Nephron (organoid): ENCODE measurements at regions not wholly inside any gene's neighbourhood (a gene's known extent, or its start where the extent isn't known, plus 50 kb on each side); places are given as distances from the start of the nearest gene placed in this dataset.

Experiments
- H3K27ac Mint-ChIP-seq, 3 experiments: 2 replicates each; pipeline ENCODE4 v1.8.0; 2020; ENCODE audit warnings: mixed read lengths in 3 of 3, mild to moderate bottlenecking in 2 of 3, moderate library complexity in 1 of 3
- H3K27me3 Mint-ChIP-seq: 2 replicates; pipeline ENCODE4 v1.8.0; 2021; ENCODE audit warnings: low read depth, mild to moderate bottlenecking, moderate library complexity, mixed read lengths
- H3K36me3 Mint-ChIP-seq: 2 replicates; pipeline ENCODE4 v1.8.0; 2020; ENCODE audit warnings: low read depth, mixed read lengths
- H3K4me1 Mint-ChIP-seq: 2 replicates; pipeline ENCODE4 v1.8.0; 2020; ENCODE audit warnings: mixed read lengths
- H3K4me3 Mint-ChIP-seq, 3 experiments: 2 replicates each; pipeline ENCODE4 v1.8.0; 2020; ENCODE audit warnings: mild to moderate bottlenecking in 3 of 3, mixed read lengths in 3 of 3, moderate library complexity in 2 of 3
- H3K9me3 Mint-ChIP-seq: 2 replicates; pipeline ENCODE4 v1.8.0; 2020; ENCODE audit warnings: mixed read lengths
- TF ChIP-seq, protein P1 (sequence below), 3 experiments: fragments of 200-600 bp; sonication (generic); IDR thresholded peaks; one replicate each; pipeline ENCODE4 v1.5.0; 2021; ENCODE audit warnings: antibody characterized with exemption in 3 of 3; ENCODE audit not compliant: unreplicated experiment in 3 of 3

DNA sequence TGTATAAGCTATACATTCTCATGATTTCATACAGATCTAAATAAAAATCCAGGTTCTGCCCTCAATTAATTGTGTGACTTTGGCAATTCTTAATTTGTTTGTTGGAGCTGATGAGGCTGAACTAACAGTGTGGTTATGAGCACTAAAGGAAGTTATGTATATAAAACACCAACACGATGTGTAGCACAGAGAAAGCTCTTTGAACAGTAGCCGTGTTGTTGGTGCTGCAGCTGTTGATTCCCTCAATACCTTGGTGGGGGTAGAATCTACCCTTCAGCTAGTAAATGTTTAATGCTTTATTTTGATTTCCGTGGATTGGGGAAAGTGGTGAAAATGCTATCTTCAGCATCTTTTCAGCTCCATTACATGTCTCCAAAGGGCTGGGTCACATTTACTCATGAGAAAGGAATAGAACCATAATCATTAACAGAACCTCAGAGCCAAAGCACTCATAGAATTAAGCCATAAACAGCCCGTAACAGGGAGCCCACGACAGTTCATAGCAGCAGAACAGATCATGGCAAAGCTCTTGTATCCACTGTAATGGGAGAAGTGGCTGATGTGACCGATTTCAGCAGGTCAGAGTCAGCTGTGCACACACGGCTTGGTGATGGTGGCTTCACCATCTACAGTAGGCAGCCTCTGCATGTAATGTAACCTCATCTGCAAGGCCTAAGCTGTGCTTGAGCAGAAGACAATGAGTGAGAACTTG, 332.7 kb downstream of the DIRAS2 start:
- Mint-ChIP-seq H3K36me3 (no peaks in the 10 kb centered on the region), H3K9me3 (no peaks in the 10 kb centered on the region), H3K27me3 (peaks cover 7% of the 10 kb centered on the region), H3K4me1 (peaks cover 46% of the 10 kb centered on the region), H3K4me3 (peak overlapping the region in 1 of 3 experiments; percentile 30), H3K27ac (peak overlapping the region; percentile 76 to 97 (median 95))
- TF ChIP-seq, protein P1, sequence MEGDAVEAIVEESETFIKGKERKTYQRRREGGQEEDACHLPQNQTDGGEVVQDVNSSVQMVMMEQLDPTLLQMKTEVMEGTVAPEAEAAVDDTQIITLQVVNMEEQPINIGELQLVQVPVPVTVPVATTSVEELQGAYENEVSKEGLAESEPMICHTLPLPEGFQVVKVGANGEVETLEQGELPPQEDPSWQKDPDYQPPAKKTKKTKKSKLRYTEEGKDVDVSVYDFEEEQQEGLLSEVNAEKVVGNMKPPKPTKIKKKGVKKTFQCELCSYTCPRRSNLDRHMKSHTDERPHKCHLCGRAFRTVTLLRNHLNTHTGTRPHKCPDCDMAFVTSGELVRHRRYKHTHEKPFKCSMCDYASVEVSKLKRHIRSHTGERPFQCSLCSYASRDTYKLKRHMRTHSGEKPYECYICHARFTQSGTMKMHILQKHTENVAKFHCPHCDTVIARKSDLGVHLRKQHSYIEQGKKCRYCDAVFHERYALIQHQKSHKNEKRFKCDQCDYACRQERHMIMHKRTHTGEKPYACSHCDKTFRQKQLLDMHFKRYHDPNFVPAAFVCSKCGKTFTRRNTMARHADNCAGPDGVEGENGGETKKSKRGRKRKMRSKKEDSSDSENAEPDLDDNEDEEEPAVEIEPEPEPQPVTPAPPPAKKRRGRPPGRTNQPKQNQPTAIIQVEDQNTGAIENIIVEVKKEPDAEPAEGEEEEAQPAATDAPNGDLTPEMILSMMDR (IDR thresholded peaks at IDR 0.05; ENCODE audit: unreplicated experiment in 3 of 3): no peak

DNA sequence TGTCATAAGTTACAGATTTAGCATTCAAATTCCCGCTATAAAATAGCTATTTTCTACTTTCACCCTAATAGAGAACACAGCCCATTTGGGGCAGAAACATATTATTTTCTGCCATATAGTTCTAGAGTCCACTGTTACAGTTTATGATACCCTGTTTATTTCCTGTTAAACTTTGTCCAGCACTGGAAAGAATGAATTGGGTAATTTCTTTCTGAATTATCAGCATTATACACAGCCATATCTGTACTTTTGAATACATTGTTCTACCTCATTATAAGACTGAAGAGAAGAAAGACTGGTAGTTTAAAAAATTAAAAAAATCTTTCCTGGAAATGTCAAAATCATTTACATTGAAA, 332.1 kb downstream of the DIRAS2 start:
- Mint-ChIP-seq H3K9me3 (no peaks in the 10 kb centered on the region), H3K27me3 (peaks cover 7% of the 10 kb centered on the region), H3K4me1 (peaks cover 46% of the 10 kb centered on the region), H3K36me3 (no peaks in the 10 kb centered on the region), H3K4me3 (no peak overlapping the region), H3K27ac (peak overlapping the region; percentile 76 to 97 (median 95))
- TF ChIP-seq, protein P1 (IDR thresholded peaks at IDR 0.05; ENCODE audit: unreplicated experiment in 3 of 3): no peak

DNA sequence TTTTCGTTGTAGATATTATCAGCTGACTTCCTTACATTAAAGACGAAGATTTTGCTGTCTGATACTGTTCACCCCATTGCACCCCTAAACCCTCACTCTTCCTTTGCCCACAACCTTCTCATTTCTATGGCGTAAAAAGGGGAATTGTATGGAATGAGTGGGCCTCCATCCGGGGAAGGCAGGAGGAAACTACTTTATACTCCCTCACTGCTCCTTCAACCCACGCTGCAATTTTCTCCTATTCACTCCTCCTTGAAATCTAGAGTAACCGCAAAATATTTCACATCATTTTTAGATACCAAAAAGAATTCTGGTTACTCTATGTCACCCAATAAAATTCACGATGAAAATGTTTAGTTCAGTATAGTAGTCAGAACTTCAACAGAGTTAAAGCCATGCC, 330.8 kb downstream of the DIRAS2 start:
- H3K4me3 Mint-ChIP-seq: no peak overlapping the region
- peaks cover 45% of the 10 kb centered on the region for H3K4me1 Mint-ChIP-seq
- peak overlapping the region; percentile 60 to 85 (median 80) for H3K27ac Mint-ChIP-seq
- no peaks in the 10 kb centered on the region for H3K9me3 Mint-ChIP-seq
- TF ChIP-seq, protein P1 (IDR thresholded peaks at IDR 0.05; ENCODE audit: unreplicated experiment in 3 of 3): no peak
- no peaks in the 10 kb centered on the region for H3K36me3 Mint-ChIP-seq
- peaks cover 7% of the 10 kb centered on the region for H3K27me3 Mint-ChIP-seq

DNA sequence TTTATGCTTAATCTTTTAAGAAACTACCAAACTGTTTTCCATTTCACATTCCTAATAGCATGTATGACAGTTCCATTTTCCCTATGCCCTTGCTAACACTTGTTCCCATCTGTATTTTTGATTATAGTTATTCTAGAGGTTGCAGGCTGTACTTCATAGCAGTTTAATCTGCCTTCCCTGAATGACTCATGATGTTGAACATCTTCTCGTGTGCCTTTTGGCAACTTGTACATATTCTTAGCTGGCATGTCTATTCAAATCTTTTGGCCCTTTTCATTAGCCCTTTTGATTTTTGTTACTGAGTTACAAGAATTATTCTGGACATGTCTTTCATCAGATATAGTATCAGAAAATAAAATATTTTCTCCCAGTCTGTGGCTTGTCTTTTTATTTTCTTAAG, 320.3 kb downstream of the DIRAS2 start:
- TF ChIP-seq, protein P1 (IDR thresholded peaks at IDR 0.05; ENCODE audit: unreplicated experiment in 3 of 3): no peak
- Mint-ChIP-seq H3K36me3 (peaks cover 3% of the 10 kb centered on the region), H3K9me3 (no peaks in the 10 kb centered on the region), H3K4me1 (peaks cover 10% of the 10 kb centered on the region), H3K27me3 (peaks cover 3% of the 10 kb centered on the region), H3K27ac (no peak overlapping the region), H3K4me3 (no peak overlapping the region)

DNA sequence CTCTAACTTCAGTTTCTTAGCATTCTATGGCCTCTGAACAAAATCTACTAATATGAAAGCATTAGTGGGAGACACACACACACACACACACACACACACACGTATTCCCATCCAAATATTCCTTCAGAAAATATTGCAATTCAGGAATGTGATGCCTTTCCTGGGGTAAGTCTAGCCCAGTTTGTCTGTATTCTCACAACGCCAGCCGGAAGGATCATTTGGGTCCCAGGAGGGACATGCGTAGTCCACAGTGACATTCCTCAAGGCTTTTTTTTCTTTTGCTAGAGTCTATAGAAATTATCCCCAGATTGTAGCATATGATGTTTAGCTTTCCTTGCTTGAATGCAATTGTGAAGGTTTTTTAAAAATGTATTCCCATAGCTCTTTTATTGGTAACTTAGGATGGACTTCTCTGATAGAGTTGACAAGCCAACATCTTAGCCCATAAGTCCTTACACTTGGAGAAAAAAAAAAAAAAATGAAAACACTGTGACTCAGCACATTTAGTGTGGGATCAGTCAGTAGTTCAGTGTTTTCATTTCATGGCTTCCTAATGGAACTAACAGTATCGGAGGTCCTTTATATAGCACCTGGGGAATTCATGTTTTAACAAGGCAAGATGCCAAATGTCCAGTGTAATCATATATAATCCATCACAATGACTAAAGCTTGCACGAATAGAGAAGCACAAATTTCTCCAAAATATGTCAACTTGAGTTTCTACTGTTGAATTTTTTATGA, 316.5 kb downstream of the DIRAS2 start:
- Mint-ChIP-seq H3K4me3 (no peak overlapping the region), H3K27ac (peak overlapping the region in 2 of 3 experiments; percentile 27 to 78), H3K9me3 (no peaks in the 10 kb centered on the region), H3K4me1 (peaks cover 10% of the 10 kb centered on the region), H3K36me3 (peaks cover 3% of the 10 kb centered on the region), H3K27me3 (peaks cover 4% of the 10 kb centered on the region)
- TF ChIP-seq, protein P1 (IDR thresholded peaks at IDR 0.05; ENCODE audit: unreplicated experiment in 3 of 3): no peak
